IMR-90 (cell line): ENCODE measurements at regions not wholly inside any gene's neighbourhood (a gene's known extent, or its start where the extent isn't known, plus 50 kb on each side); places are given as distances from the start of the nearest gene placed in this dataset.

Experiments
- ATAC-seq: fragments of 200-7000 bp; cut with Tn5 transposase; 2 replicates; pipeline ENCODE4 v1.9.1; 2020; ENCODE audit warnings: low read depth, mild to moderate bottlenecking, moderate library complexity
- BruUV-seq: library from RNA; stranded (reverse); fragments of 400-500 nt; replicated peaks from 2 replicates; lab custom pipeline; 2021; lab: Mats Ljungman, UMichigan
- CTCF ChIA-PET: fragments of 300-600 bp; formaldehyde crosslinking; extraction: SDS; loops from one replicate; lab custom pipeline; 2021; ENCODE audit warnings: antibody characterized with exemption; lab: Yijun Ruan, JAX
- POLR2A ChIA-PET: fragments of 300-600 bp; sonication (Branson Sonifier 250); formaldehyde crosslinking; loops from one replicate; lab custom pipeline; 2022; ENCODE audit warnings: antibody characterized with exemption; ENCODE audit not compliant: unreplicated experiment; lab: Charles Lee
- DNase-seq: peaks from one replicate; pipeline ENCODE4 v3.0.0; 2013
- H2AFZ ChIP-seq: replicated peaks from 2 replicates; pipeline ENCODE3; 2013; ENCODE audit warnings: low read length, mild to moderate bottlenecking; ENCODE audit not compliant: poor library complexity
- H2AK5ac ChIP-seq: 2 replicates; pipeline ENCODE4 v1.6.1; 2013; ENCODE audit warnings: low read depth, low read length, inconsistent platforms
- H2AK9ac ChIP-seq: replicated peaks from 2 replicates; pipeline ENCODE3; 2013; ENCODE audit warnings: mild to moderate bottlenecking, low read depth, low read length, moderate library complexity; ENCODE audit not compliant: poor library complexity
- H2BK120ac ChIP-seq: 2 replicates; pipeline ENCODE4 v1.6.1; 2013; ENCODE audit warnings: low read depth, low read length, inconsistent platforms
- H2BK15ac ChIP-seq: 3 replicates; pipeline ENCODE4 v1.6.1; 2013; ENCODE audit warnings: low read depth, low read length, inconsistent platforms
- H2BK20ac ChIP-seq: 2 replicates; pipeline ENCODE4 v1.6.1; 2013; ENCODE audit warnings: low read depth, mild to moderate bottlenecking, inconsistent platforms, low read length, moderate library complexity
- H2BK5ac ChIP-seq: 2 replicates; pipeline ENCODE4 v1.6.1; 2013; ENCODE audit warnings: mild to moderate bottlenecking, low read depth, low read length, inconsistent platforms; ENCODE audit not compliant: poor library complexity, severe bottlenecking
- H3K14ac ChIP-seq: replicated peaks from 2 replicates; pipeline ENCODE4 v1.6.1; 2013; ENCODE audit warnings: low read depth, low read length, inconsistent platforms
- H3K18ac ChIP-seq: 2 replicates; pipeline ENCODE4 v1.6.1; 2013; ENCODE audit warnings: low read depth, low read length, control low read depth
- H3K23ac ChIP-seq: 2 replicates; pipeline ENCODE4 v1.6.1; 2013; ENCODE audit warnings: low read depth, low read length, inconsistent platforms
- H3K27ac ChIP-seq: 2 replicates; pipeline ENCODE4 v1.5.1; 2013; ENCODE audit warnings: mild to moderate bottlenecking, control low read depth, low read length; ENCODE audit not compliant: insufficient read depth
- H3K27me3 ChIP-seq: 2 replicates; pipeline ENCODE4 v1.6.1; 2013; ENCODE audit warnings: low read length; ENCODE audit not compliant: control insufficient read depth, insufficient read depth
- H3K36me3 ChIP-seq: 2 replicates; pipeline ENCODE4 v1.6.1; 2013; ENCODE audit warnings: low read length, mixed read lengths; ENCODE audit not compliant: control insufficient read depth, insufficient read depth
- H3K4ac ChIP-seq: 2 replicates; pipeline ENCODE4 v1.6.1; 2013; ENCODE audit warnings: low read depth, low read length, inconsistent platforms
- H3K4me1 ChIP-seq: 2 replicates; pipeline ENCODE4 v1.6.1; 2013; ENCODE audit warnings: low read length, mixed read lengths; ENCODE audit not compliant: control insufficient read depth, insufficient read depth
- H3K4me2 ChIP-seq: 2 replicates; pipeline ENCODE4 v1.6.1; 2013; ENCODE audit warnings: low read depth, mild to moderate bottlenecking, control low read depth, low read length, moderate library complexity
- H3K4me3 ChIP-seq: 2 replicates; pipeline ENCODE4 v1.5.1; 2013; ENCODE audit warnings: low read depth, mild to moderate bottlenecking, control low read depth, low read length, moderate library complexity; ENCODE audit not compliant: insufficient read depth
- H3K56ac ChIP-seq: 2 replicates; pipeline ENCODE4 v1.6.1; 2013; ENCODE audit warnings: low read length, inconsistent platforms; ENCODE audit not compliant: insufficient read depth; ENCODE audit errors: extremely low read depth
- H3K79me1 ChIP-seq, 2 experiments: 2 replicates each; pipeline ENCODE4 v1.6.1; 2013; ENCODE audit warnings: low read length in 2 of 2, inconsistent platforms in 1 of 2, low read depth in 1 of 2
- H3K9ac ChIP-seq: 2 replicates; pipeline ENCODE4 v1.6.1; 2013; ENCODE audit warnings: low read depth, low read length, control low read depth
- H3K9me1 ChIP-seq: 2 replicates; pipeline ENCODE4 v1.6.1; 2013; ENCODE audit warnings: low read length, inconsistent platforms; ENCODE audit not compliant: insufficient read depth
- H3K9me3 ChIP-seq: 2 replicates; pipeline ENCODE4 v1.6.1; 2013; ENCODE audit warnings: low read length; ENCODE audit not compliant: control insufficient read depth, insufficient read depth
- H4K20me1 ChIP-seq: 2 replicates; pipeline ENCODE4 v1.6.1; 2013; ENCODE audit warnings: low read length, inconsistent platforms; ENCODE audit not compliant: insufficient read depth
- H4K5ac ChIP-seq: 2 replicates; pipeline ENCODE4 v1.6.1; 2013; ENCODE audit warnings: mild to moderate bottlenecking, low read depth, low read length, control low read depth
- H4K8ac ChIP-seq, 2 experiments: 2 replicates each; pipeline ENCODE4 v1.6.1; 2013; ENCODE audit warnings: low read depth in 2 of 2, low read length in 2 of 2, control low read depth in 1 of 2, inconsistent platforms in 1 of 2
- H4K91ac ChIP-seq: 2 replicates; pipeline ENCODE4 v1.6.1; 2013; ENCODE audit warnings: low read depth, low read length, inconsistent platforms; ENCODE audit not compliant: insufficient read depth
- BHLHE40 ChIP-seq: fragments of 150-350 bp; IDR thresholded peaks from 2 replicates; pipeline ENCODE4 v1.6.1; 2016; ENCODE audit warnings: mild to moderate bottlenecking, low read depth, low read length
- CTCF ChIP-seq: conservative IDR thresholded peaks from 2 replicates; pipeline ENCODE4 v1.5.1; 2012; ENCODE audit warnings: mild to moderate bottlenecking, low read depth, low read length, improper control_type of control experiment
- FOS ChIP-seq: fragments of 150-350 bp; IDR thresholded peaks from 2 replicates; pipeline ENCODE4 v1.6.1; 2016; ENCODE audit warnings: low read depth, low read length
- RAD21 ChIP-seq: IDR thresholded peaks from 2 replicates; pipeline ENCODE4 v1.6.1; 2012; ENCODE audit warnings: low read length, improper control_type of control experiment
- RFX5 ChIP-seq: IDR thresholded peaks from 2 replicates; pipeline ENCODE4 v1.8.0; 2012; ENCODE audit warnings: low read depth, mild to moderate bottlenecking, low read length, moderate library complexity
- SMC3 ChIP-seq: fragments of 150-350 bp; IDR thresholded peaks from 2 replicates; pipeline ENCODE4 v1.6.1; 2016; ENCODE audit warnings: low read depth, mild to moderate bottlenecking, antibody characterized with exemption, low read length, moderate library complexity
- USF2 ChIP-seq: fragments of 150-350 bp; IDR thresholded peaks from 2 replicates; pipeline ENCODE4 v1.6.1; 2017; ENCODE audit warnings: mild to moderate bottlenecking, antibody characterized with exemption, low read length, low read depth
- WGBS, 2 experiments: methylation state at CpG; one replicate each; pipeline versions ENCODE4 v1.1.5 to v1.1.7; 2013; ENCODE audit warnings: missing lambda C conversion rate in 2 of 2; ENCODE audit not compliant: insufficient read length in 1 of 2; ENCODE audit errors: extremely low coverage in 2 of 2; 5-methylcytosine and 5-hydroxymethylcytosine counted together
- dilution Hi-C: fragments of 300-500 bp; cut with HindIII; formaldehyde crosslinking; loops from one replicate; pipeline ENCODE4 v1.14.3; 2018; ENCODE audit warnings: low sequenced_read_pairs; ENCODE audit not compliant: unreplicated experiment
- in situ Hi-C: fragments of 300-500 bp; cut with MboI; formaldehyde crosslinking; loops from 3 replicates; pipeline ENCODE4 v1.14.3; 2019; ENCODE audit warnings: low sequenced_read_pairs, inconsistent platforms, mixed read lengths
- intact Hi-C: fragments of 100-400 bp; cut with micrococcal nuclease; formaldehyde crosslinking; loops from 2 replicates; pipeline ENCODE4 v1.10.0; 2022

- Histone ChIP-seq H3K56ac (no peak overlapping the region), H3K4me1 (no peaks in the 10 kb centered on the region), H3K27me3 (peaks cover 3% of the 10 kb centered on the region; the same call in 1 of the 2 replicates), H2AK9ac (no peak overlapping the region), H4K91ac (no peak overlapping the region; the same call in 1 of the 2 replicates), H3K4me2 (no peak overlapping the region), H4K8ac (peak overlapping the region; percentile 35 to 43; a peak in 2 of 4 replicates), H3K9ac (peak overlapping the region; percentile 38; the same call in 1 of the 2 replicates), H3K23ac (no peak overlapping the region), H3K18ac (no peak overlapping the region), H2BK15ac (no peak overlapping the region), H3K9me1 (no peaks in the 10 kb centered on the region), H3K4ac (no peak overlapping the region), H3K79me1 (no peaks in the 10 kb centered on the region), H3K4me3 (no peak overlapping the region), H3K36me3 (no peaks in the 10 kb centered on the region), H4K20me1 (no peaks in the 10 kb centered on the region), H2AFZ (peak overlapping the region; percentile 66), H2BK5ac (no peak overlapping the region), H3K14ac (no peak overlapping the region), H2BK120ac (no peak overlapping the region), H3K27ac (no peak overlapping the region), H3K9me3 (no peaks in the 10 kb centered on the region), H2BK20ac (no peak overlapping the region), H4K5ac (peak overlapping the region; percentile 57; the same call in 1 of the 2 replicates), H2AK5ac (no peak overlapping the region)
- intact Hi-C loops, result loop anchor here (1.0 to 2.0 kb wide), 2 partner anchors 497 to 637 kb away; no protein-coding TSS in a partner anchor
- dilution Hi-C loops, result no loop called here
- POLR2A ChIA-PET, result no interaction called here
- ATAC-seq, result peak; percentile 92
- WGBS, 2 experiments, result 0% methylated on average over 1 of the region's 8 CpGs; no CpG with 5 or more reads in 1 of the 2 experiments
- in situ Hi-C loops, result loop anchor here (5.0 kb wide), 1 partner anchor 637 kb away; no protein-coding TSS in a partner anchor
- DNase-seq, result peak; percentile 63
- CTCF ChIA-PET, result interaction anchor here (0.5 to 1.8 kb wide), 14 partner anchors 12 to 1115 kb away, joined by 3 to 10 read pairs (median 3); no protein-coding TSS in a partner anchor
- BruUV-seq, result no TSS peak
- TF ChIP-seq RAD21 (peak; percentile 87), FOS (no peak), BHLHE40 (no peak), SMC3 (peak; percentile 79), CTCF (peak; percentile 89), USF2 (no peak), RFX5 (no peak)
Measured at GRCh38 chr5:168219515-168220410, 71.7 kb upstream of the WWC1 start.
